Stimulated activated CD8-positive, alpha-beta memory T cell treated with anti-CD3 and anti-CD28 coated beads, Interleukin-7, amount 100 ng/mL, for 4 hours (primary cell): ENCODE measurements at regions not wholly inside any gene's neighbourhood (a gene's known extent, or its start where the extent isn't known, plus 50 kb on each side); places are given as distances from the start of the nearest gene placed in this dataset.

Source experiments
- DNase-seq, 2 donors: peaks; one replicate each; pipeline ENCODE4 v3.0.0-alpha.2; 2020; ENCODE audit warnings: low read depth in 2 of 2

GRCh38 chr9:89655990-89656657 is 51.3 kb downstream of the GADD45G start:
- DNase-seq = no peak

GRCh38 chr9:89657295-89657694 is 52.5 kb downstream of the GADD45G start:
- no peak for DNase-seq

GRCh38 chr9:89657765-89658164 is 53.0 kb downstream of the GADD45G start:
- DNase-seq = no peak

DNA sequence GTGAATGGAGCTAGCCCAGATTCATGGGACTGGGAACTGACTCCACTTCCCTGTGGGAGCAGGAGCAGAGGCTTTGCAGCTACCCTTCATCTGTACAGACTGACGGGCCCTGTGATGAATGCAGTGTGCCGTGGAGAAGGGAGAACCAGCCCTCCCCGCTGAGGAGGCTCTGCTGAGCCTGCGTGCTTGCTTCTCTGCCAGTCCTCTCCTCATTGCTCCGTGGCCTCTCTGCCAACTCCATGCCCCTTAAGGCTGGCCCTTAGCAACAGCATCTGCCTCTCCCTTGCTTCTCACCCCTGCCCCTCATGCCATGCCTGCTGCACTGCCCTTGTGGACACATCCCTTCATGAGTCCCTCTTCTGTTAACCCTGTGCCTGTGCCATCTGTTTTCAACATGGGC is 53.6 kb downstream of the GADD45G start:
- DNase-seq = no peak

- DNase-seq = no peak
Observed at GRCh38 chr9:89658931-89659330, 54.1 kb downstream of the GADD45G start.

DNA sequence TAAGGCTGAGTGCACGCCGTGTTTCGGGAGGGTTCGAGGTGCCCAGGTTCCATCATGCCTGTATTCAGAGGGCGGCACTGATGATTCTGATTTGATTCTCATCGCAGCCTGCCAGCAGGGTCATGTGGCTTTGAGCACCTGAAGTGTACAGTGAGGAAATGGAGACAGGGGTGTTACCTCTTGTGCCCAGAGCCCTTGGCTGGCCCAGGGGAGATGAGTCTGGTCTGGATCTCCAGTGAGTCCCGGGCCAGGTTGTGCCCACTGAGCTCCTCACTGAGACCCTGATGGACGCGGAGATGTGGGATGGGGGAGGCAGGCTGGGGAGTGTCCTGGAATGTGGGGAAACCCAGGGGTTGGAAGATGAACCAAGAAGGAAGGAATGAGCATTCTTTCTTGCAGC is 54.7 kb downstream of the GADD45G start:
- DNase-seq = no peak

GRCh38 chr9:89659891-89660685 is 55.3 kb downstream of the GADD45G start:
- no peak for DNase-seq

- no peak for DNase-seq
Observed at GRCh38 chr9:89661391-89661949, 56.7 kb downstream of the GADD45G start.

- no peak for DNase-seq
Observed at GRCh38 chr9:89661956-89662717, 57.3 kb downstream of the GADD45G start.

- no peak for DNase-seq
Observed at GRCh38 chr9:89662718-89663613, 58.2 kb downstream of the GADD45G start.

GRCh38 chr9:89663614-89663970 is 58.8 kb downstream of the GADD45G start:
- no peak for DNase-seq

- no peak for DNase-seq
Observed at GRCh38 chr9:89664010-89664409, 59.2 kb downstream of the GADD45G start.

DNA sequence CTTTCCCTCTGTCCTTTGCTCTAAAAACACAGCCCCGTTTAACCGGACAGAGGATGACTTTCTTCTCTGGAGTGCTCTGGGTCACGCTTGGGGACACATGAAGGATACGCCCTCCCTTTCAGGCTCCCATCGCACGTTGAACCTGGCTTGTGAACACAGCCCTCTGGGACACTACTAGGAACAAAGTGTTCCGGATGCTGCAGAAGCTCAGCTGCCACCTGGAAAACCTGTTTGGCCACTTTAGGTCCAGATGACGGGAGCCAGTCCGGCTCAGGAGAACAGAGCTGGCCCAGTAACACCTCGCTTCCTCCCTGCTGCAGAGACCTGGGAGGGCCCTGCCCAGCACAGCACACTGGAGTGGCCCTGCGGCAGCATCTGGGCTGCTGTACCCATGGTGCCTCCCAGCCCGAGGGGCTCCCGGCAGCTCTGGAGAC is 60.1 kb downstream of the GADD45G start:
- DNase-seq = no peak

DNA sequence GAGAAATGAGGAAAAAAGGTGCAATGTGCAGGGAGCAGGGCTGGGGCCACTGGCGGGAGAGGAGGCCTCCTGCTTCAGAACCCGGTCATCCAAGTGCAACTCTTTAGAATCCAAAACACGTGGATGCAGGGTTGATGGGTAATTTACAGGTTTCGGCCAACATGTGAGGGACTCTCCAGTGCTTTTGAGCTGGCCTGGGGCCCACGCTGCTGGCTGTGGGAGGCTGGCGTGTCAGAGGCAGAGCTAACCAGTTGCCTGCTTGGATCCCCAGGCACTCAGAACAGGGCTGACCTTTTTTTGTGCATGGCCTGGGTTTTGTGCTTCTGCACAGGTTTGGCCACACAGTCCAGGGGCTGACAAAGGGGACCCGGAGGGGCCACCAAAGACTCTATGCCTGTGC is 61.6 kb downstream of the GADD45G start:
- no peak for DNase-seq

GRCh38 chr9:89666950-89667349 is 62.1 kb downstream of the GADD45G start:
- no peak for DNase-seq

GRCh38 chr9:89667726-89668125 is 62.9 kb downstream of the GADD45G start:
- DNase-seq = no peak

- no peak for DNase-seq
Observed at GRCh38 chr9:89668216-89668865, 63.5 kb downstream of the GADD45G start.

GRCh38 chr9:89668866-89669246 is 64.0 kb downstream of the GADD45G start:
- DNase-seq = no peak

DNA sequence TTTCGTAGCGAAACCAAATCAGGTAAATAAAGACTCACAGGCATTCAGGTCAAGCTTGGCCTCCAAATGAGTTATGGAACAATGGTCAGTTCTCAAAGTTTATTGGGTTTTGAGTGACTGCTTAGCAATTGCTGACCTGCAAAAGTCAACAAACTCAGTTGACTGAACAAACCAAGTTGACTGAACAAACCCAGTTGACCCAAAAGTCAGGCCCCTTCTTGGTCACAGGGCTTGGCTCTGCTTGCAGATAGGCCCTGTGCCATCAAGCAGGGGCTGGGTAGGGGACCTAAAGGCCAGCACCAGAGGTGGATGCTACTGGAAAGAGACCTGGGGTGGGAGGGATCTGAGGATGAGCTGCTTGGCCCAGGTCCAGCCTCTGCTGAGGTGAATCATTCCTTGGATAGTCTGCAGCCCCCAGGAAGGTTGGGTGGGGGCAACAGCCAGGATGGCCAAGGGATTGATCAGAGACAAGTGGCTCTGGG is 64.6 kb downstream of the GADD45G start:
- no peak for DNase-seq

- DNase-seq = no peak
Observed at GRCh38 chr9:89670114-89670513, 65.3 kb downstream of the GADD45G start.
